Fibroblast of villous mesenchyme (primary cell): ENCODE measurements at regions not wholly inside any gene's neighbourhood (a gene's known extent, or its start where the extent isn't known, plus 50 kb on each side); places are given as distances from the start of the nearest gene placed in this dataset.

Experiments
- DNase-seq: peaks from one replicate; pipeline ENCODE4 v3.0.0-alpha.2; 2010; ENCODE audit warnings: low read depth
- H3K4me3 ChIP-seq: 2 replicates; pipeline ENCODE4 v1.5.1; 2011; ENCODE audit warnings: low read depth, mild to moderate bottlenecking, low read length
- TF ChIP-seq, protein P1 (sequence below): IDR thresholded peaks from 2 replicates; pipeline ENCODE4 v1.5.1; 2012; ENCODE audit warnings: low read depth, mild to moderate bottlenecking, low read length; ENCODE audit not compliant: insufficient read depth

DNA sequence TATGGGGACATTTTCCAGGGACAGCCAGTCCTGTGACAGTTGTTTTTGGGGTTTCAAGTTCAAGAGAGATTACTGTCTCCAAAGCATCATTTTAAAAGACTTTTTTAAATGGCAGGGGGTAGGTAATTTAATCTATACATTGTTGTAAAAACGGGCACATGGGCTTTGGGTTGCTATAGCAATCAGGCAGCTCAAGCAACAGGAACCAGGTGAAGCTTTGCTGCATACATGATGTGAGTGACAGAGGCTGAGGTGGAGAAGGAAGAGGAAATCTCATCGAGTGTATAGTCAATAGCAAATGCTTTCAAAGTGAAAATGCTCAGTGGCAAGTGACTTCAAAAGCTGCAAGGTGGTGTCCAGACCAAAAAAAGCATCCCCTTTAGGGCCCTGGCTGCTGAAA is 277.4 kb upstream of the JAG1 start:
- TF ChIP-seq, protein P1, sequence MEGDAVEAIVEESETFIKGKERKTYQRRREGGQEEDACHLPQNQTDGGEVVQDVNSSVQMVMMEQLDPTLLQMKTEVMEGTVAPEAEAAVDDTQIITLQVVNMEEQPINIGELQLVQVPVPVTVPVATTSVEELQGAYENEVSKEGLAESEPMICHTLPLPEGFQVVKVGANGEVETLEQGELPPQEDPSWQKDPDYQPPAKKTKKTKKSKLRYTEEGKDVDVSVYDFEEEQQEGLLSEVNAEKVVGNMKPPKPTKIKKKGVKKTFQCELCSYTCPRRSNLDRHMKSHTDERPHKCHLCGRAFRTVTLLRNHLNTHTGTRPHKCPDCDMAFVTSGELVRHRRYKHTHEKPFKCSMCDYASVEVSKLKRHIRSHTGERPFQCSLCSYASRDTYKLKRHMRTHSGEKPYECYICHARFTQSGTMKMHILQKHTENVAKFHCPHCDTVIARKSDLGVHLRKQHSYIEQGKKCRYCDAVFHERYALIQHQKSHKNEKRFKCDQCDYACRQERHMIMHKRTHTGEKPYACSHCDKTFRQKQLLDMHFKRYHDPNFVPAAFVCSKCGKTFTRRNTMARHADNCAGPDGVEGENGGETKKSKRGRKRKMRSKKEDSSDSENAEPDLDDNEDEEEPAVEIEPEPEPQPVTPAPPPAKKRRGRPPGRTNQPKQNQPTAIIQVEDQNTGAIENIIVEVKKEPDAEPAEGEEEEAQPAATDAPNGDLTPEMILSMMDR: no peak

DNA sequence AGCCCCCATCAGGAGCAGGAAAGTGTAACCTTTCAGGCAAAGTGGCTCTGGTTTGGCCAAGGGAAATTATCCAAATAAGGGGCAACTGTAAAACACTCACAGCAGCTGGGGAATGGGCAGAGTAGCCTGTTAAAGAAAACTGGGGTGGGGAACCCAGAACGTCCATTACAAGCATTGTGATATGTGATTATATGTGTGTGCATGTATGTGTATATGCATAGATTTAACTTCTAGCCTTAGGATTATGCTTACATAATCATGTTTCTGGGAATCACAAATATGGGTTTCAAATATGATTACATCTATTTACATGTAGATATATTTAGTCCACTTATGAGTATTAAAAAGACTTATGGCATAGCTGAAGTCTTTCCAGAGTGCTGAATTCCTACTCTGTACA is 278.1 kb upstream of the JAG1 start:
- H3K4me3 ChIP-seq: no peak overlapping the region
- no peak for DNase-seq
- TF ChIP-seq, protein P1: no peak

More for the DNA sequence above, 277.4 kb upstream of the JAG1 start:
- no peak overlapping the region for H3K4me3 ChIP-seq
- DNase-seq: no peak

DNA sequence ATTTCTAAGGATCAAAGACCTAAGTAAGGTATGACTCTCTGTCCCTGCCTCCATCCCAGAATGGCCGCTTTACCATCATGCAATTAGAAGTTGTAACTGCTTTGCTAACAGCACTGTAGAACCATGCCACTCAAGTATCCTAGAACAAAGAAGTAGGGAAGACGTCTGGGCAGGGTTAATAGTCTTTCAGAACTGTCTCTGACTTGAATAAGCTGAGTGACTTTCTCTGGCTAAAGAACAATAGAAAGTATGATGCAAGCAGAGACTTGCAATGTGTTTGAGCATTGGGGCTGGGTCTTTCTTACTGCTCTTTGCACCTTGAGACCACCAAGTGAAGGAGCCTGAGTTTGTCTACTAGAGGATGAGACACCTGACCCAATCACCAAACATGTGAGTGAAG is 279.6 kb upstream of the JAG1 start:
- TF ChIP-seq, protein P1: no peak
- no peak for DNase-seq
- no peak overlapping the region for H3K4me3 ChIP-seq

DNA sequence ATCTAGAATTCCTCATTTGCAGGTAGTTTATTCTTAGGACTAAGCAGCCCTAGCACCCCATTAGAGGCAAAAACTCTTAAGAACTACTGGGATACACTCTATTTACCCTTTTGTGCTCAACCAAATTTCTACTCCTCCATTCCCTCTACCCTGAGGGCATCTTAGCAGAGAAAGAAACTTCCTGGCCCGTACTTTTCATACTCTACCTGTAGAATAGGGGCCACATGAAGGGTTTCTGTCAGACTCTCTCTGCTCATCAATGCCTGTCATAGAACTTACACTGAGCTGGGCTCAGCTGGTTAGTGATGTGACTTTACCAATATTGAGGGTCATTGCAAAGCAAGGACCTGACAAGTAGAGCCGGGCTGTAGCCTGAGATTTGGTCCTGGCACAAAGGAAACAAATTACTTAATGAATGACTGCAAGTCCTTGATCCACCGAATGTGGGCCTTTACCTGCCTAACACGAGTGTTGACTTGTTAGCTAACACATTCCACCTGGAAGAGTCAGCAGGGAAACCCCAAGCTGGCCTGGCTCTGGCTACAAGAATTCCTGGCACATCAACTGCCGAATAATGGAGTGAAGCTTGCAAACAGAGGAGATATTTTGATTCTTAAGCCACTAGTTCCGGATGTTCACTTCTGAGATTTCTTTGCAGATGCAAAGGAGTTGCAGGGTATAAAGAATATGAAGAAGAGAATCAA is 280.5 kb upstream of the JAG1 start:
- TF ChIP-seq, protein P1: no peak
- H3K4me3 ChIP-seq: no peak overlapping the region
- DNase-seq: no peak

DNA sequence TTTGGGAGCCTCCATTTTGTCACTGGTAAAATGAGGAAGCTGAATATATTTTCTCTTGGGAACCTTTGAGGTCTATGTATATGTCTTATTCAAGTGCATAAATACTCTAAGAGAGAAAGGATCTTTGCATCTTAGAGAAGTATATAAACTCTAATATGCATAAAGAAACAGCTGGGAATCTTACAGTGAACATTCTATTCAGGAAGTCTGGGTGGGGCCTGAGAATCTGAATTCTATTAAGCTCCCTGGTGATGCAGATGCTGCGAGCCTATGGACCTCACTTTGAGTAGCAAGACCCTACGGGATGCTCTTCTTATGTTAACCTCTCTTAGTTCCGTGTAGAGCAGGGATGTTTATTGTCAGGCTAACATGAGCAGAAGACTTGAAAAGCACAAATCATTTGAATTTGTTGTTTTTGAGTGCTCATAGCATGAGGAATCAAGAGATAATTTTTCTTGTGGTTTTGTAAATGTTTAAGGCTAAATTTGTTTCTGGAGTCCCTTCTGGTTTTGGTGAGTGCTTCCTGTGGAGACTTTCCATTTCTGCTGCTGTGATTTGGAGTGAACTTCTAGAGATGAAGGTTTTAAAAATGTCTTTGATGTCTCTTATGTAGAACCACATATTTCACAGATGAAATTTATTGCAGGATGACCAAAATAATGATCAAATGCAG is 281.2 kb upstream of the JAG1 start:
- DNase-seq: peak; percentile 8
- TF ChIP-seq, protein P1: no peak
- H3K4me3 ChIP-seq: no peak overlapping the region

DNA sequence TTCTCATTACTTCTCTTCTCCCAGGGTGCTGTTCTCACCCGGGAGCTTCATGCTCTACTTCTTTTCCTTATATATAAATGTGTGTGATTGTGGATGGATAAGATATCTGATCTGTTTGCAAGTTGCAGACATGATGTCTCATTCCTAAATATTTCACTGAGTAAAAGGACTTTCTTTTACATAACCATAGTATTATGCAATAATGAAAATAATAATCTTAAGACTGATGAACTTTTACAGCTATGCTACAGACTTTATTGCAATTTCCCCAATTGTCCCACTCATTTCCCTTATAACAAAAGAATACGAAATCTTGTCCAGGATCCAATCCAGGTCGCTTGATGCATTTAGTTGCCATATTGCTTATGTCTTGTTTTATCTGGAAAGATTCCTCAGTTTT is 284.5 kb upstream of the JAG1 start:
- TF ChIP-seq, protein P1: no peak
- DNase-seq: no peak
- no peak overlapping the region for H3K4me3 ChIP-seq
